DMS114 treated with DMSO at 0.1 percent for 48 hours (cell line): ENCODE measurements at regions not wholly inside any gene's neighbourhood (a gene's known extent, or its start where the extent isn't known, plus 50 kb on each side); places are given as distances from the start of the nearest gene placed in this dataset.

Source experiments
- DNase-seq: peaks from one replicate; lab custom pipeline; 2025; ENCODE audit not compliant: unreplicated experiment; lab: John Stamatoyannopoulos, UW

DNA sequence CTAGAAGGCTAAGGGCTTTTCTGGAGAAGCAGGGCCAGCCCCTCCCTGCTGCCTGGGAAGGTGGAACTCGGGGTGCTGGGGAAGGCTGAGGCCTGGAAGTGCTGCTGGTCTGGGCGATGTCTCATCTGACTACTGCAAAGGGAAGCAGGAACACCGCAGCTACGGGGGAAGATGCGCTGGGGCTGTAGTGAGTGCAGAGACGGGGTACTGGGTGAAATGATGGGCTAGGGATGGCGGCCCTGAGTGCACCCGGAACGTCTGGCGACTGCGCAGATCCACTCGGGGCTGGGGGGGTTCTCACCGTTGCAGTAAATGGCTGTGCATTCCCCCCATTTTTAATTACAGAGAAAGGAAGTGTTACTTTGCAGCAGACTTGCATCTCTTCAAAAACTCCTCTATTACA lies 195.4 kb upstream of the ADARB2 start:
- no peak for DNase-seq

DNA sequence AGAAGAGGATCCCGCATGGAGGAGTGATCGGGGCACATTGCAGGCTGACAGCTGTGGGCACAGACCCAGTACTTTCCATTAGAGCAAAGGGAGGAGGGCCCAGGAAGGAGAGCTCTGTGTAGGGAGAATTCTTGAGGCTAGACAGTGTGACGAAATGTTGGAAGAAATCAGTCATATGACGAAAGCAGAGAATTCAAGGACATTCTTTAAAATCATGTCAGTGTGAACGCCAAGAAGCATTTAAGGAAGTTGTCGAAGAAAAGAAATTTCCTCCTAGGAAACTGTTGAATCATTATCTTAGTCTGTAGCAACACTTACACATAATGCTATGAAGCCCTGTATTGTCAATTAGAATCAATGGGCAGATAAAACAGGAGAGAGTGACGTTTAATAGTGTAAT lies 191.3 kb upstream of the ADARB2 start:
- no peak for DNase-seq

DNA sequence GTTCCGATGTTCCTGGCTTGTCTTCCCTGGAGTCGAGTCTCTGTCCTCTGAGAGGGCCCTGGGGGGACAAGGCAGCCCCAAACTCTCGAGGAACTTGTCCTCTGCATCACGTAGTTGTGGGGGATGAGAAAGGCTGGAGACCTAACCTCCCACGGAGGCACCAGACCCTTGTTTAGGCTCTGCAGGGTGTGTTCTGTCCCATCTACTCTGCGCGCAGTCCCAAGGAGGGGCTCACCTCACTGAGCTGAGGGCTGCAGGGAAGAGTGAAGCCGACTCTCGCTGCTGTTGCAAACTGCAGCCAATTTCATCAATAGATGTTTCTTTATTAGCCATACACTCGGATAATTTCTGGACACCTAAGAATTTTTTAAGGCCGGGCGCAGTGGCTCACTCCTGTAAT lies 186.7 kb upstream of the ADARB2 start:
- no peak for DNase-seq

DNA sequence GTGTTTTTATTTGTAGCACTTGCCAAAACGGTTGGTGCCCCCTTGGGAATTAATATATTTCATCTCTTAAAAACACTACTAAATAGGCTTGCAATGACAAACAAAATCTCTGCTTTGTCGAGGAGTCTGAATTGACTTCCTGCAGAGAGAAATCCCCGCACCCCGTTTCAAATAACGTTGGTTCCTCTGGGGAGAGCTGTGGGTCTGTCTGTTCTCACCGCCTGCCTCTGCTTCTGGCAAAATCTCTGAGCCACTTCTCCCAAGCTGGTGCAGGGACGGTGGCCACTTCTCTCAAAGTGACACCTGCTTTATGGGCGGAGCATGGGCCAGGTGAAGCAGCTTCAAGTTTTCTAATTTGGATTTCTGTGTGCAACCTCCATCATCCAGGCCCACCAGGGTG lies 186.3 kb upstream of the ADARB2 start:
- no peak for DNase-seq

DNA sequence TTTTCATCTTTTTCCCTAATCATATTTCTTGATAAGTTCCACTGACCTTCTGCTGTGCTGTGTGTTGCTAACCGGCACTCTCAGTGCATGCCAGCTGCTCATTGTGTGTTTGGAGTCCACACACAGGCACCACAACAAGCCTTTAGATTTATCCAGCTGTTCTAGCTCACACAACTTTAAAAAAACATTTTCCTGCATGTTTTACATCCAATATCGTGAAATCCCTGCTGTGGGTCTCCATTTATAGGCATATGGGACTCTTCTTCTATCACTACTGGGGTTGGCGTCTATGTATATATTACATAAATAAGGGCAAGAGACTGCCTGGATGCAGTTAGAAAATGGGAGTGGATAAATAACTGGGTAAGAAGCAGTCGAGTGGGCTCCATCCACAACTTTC lies 183.6 kb upstream of the ADARB2 start:
- DNase-seq: no peak

DNA sequence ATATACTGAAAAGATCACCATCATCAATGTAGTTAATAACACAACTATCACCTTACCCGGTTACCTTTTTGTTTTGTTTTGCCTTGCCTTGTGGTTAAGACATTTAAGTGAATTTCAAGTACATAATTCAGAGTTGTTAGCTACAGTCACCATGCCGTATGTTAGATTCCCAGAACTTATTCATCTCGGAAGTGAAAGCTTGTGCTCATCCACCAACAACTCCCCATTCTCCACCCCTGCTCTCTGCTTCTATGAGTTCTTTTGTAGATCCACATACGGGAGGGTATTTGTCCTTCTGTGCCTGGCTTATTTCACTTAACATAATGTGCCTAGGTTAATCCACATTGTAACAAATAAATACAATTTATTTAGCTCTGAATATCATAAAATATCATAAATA lies 182.8 kb upstream of the ADARB2 start:
- no peak for DNase-seq

DNA sequence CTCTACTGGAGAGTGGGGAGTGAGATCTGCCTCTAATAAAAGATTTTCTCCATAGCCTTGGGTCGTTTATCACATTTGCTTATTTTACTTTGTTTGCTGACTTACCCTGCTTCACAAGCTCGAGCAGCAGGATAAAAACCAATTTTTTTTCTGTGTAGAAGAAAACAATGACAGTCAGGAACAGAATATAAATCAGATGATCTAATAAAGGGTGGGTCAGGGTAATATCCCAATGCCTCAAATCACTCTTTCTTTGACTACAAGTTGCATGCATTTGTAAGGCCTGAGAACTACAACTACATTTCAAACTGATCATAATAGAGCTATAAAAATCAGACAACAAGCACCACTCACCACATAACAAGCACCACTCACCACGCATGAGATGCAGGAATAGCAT lies 174.4 kb upstream of the ADARB2 start:
- DNase-seq: no peak

DNA sequence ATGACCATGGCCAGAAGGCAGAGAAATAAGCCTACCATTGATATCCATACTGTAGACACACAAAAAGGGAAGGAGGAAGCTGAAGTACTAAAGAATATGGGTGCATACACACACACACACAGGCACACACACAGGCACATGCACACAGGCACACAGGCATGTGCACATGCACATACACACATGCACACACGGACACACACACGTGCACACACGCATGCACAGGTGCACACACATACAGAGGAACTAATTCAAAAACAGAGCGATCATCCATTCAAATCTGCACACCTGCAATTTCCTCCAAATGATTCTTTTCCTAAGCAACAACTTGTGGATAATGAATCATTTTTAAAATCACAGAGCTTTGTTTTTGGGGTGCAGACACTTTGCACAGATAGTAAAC lies 166.7 kb upstream of the ADARB2 start:
- DNase-seq: no peak

DNA sequence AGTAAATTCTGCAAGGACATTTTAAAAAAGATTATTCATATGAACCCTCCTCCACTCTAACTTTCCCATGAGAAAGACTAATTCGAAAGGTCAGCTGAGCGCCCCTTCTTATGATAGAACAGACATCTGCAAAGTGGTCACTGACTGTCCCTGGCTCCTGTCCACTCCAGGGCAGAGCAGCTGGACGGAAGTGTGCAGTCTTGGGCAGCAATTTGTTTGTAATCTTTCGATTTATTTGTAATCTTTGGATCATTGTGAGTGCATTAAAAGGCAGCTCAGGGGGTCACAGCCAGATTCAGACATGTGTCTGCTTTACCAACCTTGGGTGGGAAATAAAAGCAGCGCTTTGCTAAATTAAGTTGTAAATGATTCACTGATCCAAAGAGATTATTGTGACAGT lies 158.8 kb upstream of the ADARB2 start:
- DNase-seq: no peak

DNA sequence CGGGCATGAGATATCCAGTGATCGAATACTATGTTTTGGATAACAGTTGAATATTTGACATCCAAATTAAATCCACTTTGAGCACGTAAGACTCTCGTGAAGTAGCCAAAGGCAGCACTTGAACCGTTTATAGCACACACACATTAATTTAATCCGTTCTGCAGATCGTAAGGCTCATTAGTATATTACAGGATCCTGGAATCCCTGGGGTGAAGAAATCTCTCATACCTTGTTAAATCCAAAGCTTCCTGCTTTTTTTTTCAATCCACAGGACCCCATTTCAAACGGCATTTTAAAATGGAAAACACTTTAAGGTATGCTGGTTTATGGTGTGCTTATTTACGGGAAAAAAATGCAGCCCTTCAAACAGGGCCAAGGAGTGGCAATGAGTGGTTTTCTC lies 158.4 kb upstream of the ADARB2 start:
- no peak for DNase-seq

DNA sequence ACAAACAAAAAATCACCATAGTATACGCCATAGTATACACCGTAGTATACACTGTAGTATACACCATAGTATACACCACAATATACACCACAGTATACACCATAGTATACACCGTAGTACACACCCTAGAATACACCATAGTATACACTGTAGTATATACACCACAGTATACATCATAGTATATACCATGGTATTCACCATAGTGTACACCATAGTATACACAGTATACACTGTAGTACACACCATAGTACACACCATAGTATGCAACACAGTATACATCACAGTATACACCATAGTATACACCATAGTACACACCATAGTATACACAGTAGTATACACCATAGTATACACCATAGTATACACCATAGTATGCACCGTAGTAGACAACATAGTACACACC lies 157.6 kb upstream of the ADARB2 start:
- DNase-seq: no peak

DNA sequence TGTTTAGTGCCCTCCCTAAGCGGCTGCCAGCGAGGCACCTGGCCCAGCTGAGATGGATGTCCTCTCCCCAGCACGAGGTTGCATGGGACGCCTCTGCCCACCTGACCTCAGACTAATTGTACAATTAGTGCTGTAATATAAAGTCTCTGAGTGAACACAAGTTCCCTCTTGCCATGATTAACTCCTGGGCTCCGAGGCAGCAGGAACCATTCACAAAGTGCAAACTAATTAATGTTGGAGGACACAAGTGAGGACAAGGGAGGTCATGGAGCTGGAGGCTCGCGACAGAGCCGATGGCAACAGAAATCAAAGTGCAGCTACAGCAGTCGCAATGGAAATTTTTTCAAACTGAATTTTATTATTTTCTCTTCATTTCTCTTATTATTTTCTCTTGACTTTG lies 156.6 kb upstream of the ADARB2 start:
- no peak for DNase-seq

DNA sequence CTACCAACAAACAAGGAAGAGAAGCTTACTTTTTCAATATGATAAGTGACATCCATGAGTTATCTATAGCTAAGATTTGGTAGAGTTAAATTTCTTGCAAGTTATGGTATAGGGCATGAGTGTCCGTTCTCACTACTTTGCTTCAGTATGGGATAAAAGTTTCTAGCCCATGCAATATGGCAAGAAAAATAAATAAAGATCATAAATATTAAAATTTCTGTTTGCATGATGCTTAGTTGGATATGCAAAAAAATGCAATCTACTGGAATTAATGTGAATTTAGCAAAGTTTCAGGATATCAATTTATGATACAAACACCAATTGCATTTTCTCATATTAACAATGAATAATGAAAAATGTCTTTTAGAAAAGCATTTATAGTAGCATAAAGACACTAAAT lies 148.7 kb upstream of the ADARB2 start:
- DNase-seq: no peak

DNA sequence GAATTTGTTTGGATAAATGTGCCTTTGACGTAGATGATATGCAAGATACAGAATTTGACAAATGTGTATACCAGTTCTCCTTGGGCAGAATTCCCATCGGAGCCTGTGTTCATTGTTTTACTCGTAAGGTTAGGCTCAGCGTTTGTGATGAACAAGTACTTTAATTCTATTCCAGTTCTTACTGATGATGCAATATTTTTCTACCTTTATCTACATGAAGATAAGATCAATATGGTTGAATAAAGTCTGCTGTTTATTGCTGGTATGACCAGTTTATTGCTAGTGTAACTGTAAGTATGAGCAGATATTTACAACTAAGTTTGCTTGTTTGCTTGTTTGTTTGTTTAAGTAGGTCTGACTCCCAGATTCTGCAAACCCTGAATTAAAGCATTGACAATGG lies 145.4 kb upstream of the ADARB2 start:
- DNase-seq: no peak

DNA sequence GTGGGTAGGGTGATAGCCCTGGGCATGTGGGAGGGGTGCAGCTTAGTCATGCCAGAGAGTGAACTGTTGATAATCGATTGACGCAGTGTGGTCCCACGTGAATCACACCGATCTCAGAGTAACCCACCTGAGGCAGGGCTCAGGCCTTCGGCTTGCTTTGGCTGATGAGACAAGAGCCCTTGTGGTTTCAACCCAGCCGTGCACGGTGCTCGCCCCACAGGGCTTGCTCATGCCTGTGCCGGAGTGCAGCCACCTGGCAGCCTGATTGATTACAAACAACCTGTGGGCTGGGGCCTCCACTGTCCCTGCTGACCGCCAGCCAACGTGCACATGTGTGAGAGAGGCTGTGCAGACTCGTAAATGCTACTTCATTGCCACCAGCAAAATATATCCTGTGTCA lies 144.9 kb upstream of the ADARB2 start:
- DNase-seq: no peak

DNA sequence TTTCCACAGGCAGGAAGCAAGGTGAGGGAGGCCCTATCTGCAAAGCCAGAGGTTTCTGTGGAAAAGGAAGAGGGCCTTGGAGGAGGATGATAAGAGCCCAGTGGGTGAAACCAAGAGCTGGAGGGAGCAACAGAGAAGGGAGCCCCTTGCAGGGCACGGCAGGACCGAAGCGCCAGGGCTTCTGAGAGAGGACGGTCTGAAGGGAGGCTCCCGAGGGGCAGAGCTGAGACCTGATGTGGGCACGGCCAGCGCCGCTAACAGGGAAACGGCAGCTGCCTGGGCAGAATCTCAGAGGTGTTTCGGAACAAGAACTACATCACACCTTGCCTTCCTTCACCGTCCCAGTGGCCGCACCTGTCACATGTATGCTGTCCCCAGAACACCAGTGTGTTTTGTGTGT lies 144.3 kb upstream of the ADARB2 start:
- no peak for DNase-seq

DNA sequence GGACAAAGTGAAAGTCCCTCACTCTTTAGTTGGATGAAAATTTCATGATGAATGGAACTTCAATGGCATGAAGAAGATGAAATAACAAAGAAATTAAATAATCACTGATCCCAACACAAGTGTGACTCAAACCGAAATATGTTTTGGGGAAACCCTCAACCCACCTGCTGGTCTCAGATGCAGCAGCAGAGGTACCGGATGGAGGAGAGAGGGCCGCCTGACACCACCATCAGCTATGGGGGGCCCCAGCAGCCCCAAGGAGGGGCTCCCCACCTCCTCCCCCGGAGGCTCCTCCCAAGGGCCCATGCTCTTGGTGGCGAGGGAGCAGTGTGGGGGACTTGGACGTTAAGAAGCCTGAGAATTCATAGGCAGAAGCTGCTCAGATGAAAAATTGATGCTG lies 137.2 kb upstream of the ADARB2 start:
- no peak for DNase-seq

DNA sequence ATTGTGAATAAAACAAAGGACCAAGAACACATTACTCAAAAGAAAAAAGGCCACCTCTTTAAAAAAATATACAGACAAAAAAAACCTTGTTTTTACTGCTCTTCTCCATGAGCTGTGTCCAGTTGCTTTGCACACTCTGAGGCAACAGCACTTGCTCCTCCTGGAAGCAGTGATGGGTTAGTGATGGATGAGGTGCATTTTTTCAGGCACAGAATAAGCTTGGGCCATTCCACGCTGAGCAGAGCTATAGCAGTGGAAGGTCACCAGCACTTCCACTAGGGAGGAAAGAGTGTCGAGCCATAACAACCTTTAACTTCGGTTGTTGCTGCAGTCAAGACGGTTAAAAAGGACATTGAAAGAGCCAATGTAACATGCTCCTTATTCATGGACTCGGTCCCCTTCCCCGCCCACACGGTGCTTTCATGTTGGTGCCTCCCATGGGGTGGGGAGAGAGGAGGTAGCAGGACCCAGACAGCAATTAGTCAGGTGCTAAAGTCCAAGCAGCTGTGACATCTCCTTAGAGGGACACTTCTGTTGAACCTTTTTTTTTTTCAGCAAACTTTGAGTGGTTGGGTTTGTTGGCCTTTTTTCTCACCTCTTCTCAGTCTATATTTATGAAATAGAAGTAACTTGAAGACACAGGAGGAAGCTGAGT lies 136.5 kb upstream of the ADARB2 start:
- no peak for DNase-seq

DNA sequence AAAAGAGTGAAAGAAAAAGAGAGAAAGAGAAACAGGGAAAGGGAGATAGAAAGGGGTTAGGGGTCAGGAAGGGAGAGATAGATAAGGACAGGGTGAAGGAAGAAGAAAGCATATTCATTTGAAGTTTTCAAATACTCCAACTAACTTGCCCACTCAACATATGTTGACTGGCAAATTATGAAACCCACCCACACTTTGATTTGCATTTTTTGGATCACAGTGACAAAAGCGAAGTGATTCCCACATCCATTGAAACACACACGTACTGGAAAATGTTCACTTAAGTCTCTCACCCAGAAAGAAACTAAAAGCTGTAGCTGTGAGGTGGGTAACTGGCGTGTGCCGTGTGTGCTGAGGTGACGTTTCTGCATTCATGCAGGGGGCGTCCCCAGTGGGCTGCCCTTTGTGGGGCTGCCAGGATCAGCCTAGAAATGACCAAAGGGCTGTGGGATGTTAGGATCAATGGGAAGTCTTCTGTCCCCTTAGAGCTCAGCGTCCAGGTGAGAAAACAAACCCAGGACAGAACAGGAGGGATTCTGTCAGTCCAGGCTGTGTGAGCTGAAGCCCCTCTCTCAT lies 134.9 kb upstream of the ADARB2 start:
- DNase-seq: no peak

DNA sequence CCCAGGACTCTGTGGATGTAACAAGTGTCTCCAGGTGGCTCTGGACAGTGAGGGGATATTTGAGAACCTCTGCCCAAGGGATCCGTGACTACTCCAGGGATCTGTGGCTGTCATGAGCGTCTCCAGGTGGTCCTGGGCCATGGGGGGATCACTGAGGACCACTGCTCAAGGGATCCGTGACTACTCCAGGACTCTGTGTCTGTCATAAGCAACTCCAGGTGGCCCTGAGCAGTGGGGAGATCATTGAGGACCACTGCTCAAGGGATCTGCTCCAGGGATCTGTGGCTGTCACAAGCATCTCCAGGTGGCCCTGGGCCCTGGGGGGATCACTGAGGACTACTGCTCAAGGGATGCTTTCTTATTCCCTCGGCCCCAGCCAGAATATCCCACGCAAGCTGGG lies 133.2 kb upstream of the ADARB2 start:
- no peak for DNase-seq

DNA sequence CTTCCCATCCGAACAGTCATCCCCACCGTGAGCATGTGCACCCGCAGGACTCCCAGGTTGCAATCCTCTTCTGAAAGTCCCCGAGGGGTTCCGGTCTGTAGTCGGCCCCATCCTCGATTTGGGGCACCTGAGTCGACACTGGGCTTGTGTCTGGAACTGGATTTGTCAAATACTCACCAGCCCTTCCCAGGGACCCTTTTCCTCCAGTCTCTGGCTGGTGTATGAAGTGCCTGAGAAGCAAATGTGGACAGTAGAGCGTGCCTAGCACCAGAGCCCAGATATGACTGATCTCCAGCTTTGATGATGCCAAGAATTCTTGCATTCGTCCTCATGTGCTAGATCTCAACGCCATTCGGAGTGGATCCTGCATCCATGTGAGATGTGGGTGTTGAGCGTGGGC lies 132.5 kb upstream of the ADARB2 start:
- no peak for DNase-seq

DNA sequence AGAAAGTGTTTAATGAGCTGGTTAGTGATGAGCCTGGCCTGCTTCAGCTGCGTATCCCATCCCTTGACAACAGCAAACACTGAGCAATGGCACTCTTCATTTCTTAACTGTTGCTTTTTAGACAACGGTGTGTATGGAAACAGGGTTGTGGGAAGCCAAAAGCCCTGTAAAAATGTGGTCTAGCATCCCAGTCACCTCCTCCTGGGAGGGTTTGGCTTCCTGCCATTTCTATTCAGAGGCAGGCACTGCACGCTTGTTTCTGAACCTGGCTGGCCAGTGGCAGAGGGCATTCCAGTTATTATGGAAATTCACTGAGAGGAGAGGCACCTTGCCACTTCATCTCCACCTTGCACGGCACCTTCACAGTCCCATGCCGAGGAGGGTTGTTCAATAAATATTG lies 123.0 kb upstream of the ADARB2 start:
- no peak for DNase-seq

DNA sequence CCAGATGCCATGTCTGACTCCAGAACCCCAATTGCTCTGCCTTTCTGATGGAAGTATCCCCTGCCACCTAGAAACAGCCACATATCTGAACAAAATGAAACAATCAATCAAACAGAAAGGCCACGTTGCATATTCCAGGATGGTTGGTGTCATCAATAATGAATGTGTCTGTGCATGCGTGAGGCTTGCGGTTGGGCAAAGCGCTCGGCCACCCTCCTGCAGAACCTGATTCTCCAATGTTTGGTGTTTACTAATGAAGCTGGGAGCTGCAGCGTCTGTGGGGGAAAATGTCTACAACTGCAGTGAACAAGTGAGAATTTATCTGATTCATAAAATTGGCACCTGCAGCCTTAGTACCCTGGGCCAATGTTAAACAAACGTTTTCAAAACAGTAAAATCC lies 121.2 kb upstream of the ADARB2 start:
- DNase-seq: no peak
